HG03442 (cell line): ENCODE measurements at regions not wholly inside any gene's neighbourhood (a gene's known extent, or its start where the extent isn't known, plus 50 kb on each side); places are given as distances from the start of the nearest gene placed in this dataset.
A peak's percentile ranks its signal among the peaks of the same experiment; 100 is the strongest.
"Not testable (repeated sequence)": the region's sequence is repeated elsewhere in the genome, so short reads cannot be mapped to it uniquely, and the experiment has no call there.

ENCODE experiments used
- ATAC-seq: cut with Tn5 transposase; IDR thresholded peaks from one replicate; pipeline ENCODE4 v1.9.1; 2021; ENCODE audit warnings: mild to moderate bottlenecking, moderate library complexity; ENCODE audit not compliant: unreplicated experiment

DNA sequence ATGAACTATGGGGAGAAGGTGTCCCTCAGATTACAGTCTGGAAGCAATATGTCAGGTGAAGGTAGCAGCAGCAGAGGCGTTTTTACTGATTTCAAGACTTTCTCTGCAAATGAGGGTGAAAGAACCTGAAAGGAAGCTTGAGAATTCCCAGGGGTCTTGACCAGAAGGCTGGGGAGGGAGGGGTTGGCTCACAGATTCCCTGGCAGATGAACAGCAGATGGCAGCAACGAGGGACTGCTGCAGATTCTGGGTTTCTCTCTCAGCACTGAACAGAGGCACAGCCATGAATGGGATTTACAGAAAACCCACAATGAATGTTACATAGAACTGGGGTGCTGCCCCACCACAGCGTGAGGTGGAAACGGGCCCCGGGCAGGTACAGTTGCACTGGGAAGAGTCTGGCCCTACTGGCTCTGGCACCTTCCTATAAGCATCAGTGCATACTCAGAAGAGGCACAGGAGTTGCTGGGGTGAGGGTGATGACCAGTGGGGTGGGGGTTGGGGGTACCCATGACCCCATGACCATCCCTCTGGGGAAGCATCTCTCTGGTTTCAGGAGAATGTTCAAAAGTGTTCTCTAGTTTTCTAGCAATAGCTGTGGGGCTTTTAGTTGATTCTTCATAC is 317.8 kb downstream of the SH2D4B start:
- peak; percentile 58 for ATAC-seq

DNA sequence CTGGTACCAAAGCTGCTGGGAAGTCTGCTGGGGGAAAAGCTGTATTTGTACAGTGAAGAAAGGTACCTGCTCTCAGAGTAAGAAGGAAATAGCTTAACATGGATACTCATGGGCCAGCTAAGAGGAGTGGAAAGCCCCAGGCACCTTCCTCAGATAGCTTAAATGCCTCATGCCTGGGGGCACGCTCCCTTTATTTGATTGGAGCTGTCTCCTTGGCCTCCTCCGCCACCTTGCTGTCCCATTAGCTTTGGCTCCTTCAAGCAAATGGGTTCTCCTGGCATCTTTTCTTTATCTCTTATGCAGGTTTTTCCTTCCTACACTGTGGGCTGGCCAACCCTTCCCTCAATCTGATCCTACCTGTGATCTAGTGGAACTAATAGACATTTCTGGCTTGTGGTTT is 318.5 kb downstream of the SH2D4B start:
- ATAC-seq = no peak

DNA sequence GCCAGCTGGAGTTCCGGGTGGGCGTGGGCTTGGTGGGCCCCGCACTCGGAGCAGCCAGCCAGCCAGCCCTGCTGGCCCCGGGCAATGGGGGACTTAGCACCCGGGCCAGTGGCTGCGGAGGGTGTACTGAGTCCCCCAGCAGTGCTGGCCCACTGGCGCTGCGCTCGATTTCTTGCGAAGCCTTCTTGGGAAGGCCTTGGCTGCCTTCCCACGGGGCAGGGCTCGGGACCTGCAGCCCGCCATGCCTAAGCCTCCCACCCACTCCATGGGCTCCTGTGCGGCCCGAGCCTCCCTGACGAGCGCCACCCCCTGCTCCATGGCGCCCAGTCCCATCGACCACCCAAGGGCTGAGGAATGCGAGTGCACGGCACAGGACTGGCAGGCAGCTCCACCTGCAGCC is 321.6 kb downstream of the SH2D4B start:
- ATAC-seq = not testable (repeated sequence)

DNA sequence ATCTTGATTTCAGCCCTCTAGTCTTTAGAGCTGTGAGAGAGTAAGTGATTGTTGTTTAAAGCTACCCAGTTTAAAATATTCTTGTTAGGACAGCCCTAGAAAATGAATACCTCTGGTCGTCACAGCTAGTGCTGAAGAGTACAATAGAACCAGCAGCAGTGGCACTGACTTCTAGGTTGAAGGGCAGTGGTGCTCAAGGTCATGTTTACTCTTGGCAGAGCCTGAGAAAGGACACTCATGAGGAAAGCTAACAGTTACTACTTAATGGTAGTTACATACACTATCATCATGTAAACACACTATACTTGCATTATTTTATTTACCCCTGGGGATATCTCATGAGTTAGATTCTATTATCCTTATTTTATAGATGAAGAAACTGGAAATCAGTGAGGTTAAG is 323.0 kb downstream of the SH2D4B start:
- ATAC-seq = no peak

DNA sequence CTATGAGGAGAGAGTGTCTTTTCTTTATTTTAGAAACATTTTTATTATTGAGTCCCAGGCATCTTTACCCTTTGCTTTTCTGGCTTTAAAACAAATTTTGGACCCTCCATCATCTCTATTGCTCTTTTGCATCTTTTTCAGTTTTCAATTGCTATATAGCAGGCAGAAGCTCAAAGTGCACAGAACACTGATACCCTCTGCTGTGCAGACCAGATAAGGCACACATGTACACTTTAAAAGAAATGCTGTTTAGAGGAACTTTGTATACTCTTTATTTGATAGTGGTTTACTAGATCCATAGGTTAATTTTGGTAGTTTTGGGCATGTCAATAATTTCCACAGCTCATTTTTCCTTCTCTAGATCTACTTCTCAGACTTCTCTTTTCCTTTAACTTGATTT is 324.2 kb downstream of the SH2D4B start:
- ATAC-seq = no peak

DNA sequence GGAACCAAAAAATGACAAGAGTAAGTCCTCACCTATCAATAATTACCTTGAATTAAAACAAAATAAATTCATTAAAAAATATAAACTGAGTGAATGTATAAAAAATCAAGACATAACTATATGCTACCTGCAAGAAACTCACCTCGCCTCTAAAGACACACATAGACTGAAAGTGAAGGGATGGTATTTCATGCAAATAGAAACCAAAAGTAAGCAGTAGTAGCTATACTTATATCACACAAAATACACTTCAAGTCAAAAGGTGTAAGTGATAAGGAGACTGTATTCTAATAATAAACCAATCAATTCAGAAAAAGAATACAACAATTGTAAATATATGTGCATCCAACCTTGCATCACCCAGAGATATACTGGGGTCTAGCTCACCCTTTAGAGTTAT is 332.6 kb downstream of the SH2D4B start:
- peak; percentile 95 for ATAC-seq

DNA sequence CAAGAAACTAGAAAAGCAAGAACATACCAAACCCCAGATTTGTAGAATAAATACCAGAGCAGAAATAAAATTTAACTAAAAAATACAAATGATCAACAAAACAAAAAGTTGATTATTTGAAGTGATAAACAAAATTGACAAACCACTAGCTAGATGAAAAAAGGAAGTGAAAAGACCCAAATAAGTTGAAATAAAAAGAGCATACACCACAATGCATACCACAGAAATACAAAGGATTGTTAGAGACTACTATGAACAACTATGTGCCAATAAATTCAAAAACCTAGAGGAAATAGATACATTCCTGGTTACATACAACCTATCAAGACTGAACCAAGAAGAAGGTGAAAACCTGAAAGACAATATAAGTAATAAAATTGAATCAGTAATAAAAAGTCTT is 333.4 kb downstream of the SH2D4B start:
- ATAC-seq = peak; percentile 64

DNA sequence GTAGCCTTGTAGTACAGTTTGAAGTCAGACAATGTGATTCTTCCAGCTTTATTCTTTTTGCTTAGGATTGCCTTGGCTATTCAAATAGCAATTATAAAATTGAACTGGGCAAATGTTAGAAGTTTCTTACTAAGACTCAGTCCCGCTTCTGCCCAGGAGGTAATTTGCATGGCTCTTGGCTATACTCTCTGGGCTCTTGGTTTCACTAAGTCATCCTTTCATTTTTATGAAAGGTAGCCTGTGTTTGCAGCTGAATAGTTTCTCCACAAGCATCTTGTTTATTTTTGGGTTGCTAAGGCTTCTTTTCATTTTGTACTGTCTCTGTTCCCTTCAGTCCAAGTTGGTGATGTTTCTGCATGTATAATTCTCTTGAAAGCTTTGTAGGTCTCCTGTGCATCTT is 340.6 kb downstream of the SH2D4B start:
- ATAC-seq = no peak

DNA sequence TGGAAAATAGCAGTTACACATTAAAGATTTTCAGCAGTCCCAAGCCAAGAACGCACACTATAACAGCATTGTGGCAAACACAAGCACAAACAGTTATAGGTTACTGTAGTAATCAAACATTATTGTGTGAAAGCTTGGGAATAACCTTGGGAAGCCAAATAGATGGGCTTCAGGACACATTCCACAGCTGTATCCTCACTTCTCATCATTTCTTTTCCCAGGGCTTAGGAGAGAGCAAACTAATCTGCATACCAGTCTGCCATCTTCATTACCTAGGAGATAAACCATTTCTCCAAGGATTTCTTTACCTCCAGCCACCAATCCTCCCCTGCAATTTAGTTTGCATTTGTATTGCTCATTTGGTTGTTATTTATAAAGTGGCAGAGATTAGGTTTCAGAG is 352.4 kb downstream of the SH2D4B start:
- no peak for ATAC-seq

DNA sequence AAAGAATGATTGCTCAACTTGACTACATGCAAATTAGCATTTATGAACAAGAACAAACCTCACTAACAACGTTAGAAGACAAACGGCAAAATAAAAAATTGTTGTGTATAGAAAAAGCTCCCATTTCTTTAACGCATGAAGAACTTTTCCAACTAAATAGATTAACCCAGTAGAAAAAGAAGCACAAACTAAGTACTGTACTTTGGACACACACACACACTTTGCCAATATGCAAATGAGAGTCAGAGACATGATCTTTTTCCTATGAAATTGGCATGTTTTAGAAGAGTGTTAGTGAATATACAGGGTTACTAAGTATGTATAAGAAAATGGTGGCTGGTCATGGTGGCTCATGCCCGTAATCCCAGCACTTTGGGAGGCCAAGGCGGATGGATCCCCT is 355.6 kb downstream of the SH2D4B start:
- no peak for ATAC-seq

DNA sequence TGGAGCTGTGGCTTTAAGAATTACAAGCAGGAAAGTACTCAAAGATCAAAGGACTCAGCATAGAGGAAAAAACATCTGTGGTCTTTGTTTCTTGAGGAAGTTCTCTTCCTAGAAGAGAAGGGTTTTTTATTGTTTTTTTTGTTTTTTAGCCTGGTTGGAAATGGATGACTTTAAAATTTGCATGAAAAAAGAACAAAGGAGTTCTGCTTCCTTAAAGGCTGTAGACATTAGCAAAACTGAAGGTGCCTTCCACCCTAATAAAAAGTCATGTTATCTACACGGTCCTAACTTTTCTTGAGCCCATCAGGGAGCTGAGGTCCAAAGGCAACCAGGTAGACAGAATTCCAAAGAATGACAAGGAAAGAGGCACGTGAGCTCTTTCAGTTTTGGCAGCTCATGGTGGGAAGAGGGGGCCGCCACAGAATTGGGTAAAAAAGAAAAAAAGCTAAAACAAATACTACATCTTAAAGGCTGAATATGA is 356.6 kb downstream of the SH2D4B start:
- no peak for ATAC-seq

DNA sequence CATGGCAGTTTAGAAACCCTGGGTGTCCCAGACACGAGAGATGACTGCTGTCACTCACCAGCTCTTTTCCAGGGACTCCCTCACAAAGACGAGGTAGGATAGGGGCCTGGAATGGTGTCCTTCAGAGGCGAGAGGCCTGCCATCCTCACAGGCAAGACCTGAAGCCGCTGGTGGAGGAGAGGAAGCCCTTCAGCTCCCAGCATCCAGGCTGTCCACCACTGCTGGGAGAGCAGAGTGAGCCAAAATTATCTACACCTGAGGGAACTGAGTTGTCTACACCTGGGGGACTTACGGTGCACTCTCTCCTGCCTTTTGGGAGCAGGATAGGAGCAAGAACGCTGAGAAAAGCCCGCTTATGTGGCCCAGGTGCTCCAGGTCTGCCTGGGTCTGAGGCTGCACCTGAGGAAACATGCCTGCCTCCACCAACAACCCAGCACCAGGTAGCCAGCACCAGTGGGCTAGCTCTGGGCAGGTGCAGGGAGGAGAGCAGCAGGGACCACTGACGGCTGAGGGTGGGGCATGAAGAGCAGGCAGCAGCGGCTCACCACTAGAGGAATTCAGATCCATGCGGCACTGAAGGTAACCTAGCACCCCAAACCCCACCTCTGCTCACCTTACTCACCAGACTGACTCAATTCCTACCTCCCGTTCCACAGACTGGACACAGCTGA is 357.2 kb downstream of the SH2D4B start:
- no peak for ATAC-seq

DNA sequence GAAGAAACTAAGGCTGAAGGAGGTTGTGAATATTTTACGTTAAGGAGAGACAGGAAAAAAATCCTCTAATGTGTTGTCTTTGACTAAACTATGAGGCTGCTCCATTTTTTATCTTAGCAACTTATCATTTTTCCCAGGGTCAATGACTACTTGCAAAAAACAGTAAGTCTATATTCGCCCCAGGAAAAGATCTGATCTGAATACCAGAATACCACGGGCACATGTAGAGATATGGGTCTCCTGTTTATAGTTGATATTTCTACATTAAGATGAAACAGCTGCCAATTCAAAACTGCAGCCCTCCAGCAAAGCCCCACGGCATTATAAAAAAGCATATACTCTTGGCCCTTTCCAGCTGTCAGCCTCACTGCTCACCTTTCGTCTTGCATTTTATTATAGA is 358.4 kb downstream of the SH2D4B start:
- ATAC-seq = no peak

DNA sequence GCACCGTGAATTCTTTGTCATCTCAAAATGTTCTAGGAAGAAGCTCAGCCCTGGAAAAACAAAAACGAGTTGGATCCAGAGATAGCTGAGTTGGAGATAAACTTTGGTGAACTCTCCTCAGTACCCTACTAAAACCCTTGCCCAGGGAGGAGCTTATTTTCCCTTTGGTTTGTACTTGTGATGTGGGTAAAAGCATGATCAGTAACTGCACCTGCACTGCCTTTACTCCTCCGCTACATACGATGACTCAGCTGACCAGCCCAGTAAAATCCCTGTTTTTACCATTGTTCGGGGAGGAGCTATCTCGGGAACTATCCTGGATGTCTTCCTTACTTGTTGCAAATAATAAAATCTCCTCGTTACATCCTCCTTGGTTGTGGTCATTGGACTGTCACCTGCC is 359.3 kb downstream of the SH2D4B start:
- ATAC-seq = no peak

DNA sequence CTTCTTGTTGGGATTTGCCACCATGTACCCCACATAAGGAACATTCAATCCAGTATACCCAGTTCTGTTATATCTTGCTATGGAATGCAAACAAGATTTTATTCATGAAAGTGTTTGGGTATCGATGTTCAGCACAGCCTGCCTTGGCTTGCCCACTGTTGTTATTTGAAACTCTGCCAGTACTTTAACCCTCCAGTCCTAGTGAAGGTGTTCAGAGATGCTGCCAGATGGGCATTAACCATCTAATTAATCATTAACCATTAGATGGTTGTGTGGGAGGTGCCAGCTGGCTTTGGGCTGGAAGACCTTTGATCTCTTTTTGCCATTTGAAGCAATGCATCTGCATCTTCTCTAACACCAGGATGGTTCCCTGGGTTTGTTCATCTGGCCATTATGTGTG is 363.0 kb downstream of the SH2D4B start:
- no peak for ATAC-seq

DNA sequence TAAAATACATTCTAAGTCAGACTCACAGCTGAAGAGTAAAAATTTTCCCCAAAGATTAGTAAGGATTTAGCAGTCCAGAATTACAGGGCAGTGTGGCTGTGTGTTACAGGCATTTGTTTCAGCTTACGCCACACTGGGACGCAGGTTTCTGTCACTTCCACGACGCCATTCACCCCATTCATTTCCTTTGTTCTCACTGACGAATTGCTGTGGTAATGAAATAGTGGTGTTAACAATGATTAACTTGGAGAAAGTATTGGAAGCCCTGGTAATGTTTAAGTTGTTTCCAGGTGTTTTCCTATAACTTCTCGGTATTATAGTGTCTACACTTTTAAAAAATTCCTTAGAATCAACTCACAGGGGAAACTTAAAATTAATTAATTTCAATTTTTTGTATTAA is 370.9 kb downstream of the SH2D4B start:
- no peak for ATAC-seq

DNA sequence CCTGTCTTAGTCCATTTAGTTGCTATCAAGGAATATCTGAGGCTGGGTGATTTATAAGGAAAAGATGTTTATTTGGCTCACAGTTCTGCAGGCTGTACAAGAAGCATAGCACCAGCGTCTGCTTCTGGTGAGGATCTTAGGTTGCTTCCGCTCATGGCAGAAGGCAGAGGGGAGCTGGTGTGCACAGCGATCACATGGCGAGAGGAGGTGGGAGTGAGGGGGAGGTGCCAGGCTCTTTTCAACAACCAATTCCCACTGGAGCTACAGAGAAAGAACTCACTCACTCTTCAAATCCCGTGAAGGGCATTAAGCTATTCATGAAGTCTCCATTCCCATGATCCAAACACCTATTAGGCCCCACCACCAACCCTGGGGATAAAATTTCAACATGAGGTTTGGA is 371.6 kb downstream of the SH2D4B start:
- no peak for ATAC-seq

DNA sequence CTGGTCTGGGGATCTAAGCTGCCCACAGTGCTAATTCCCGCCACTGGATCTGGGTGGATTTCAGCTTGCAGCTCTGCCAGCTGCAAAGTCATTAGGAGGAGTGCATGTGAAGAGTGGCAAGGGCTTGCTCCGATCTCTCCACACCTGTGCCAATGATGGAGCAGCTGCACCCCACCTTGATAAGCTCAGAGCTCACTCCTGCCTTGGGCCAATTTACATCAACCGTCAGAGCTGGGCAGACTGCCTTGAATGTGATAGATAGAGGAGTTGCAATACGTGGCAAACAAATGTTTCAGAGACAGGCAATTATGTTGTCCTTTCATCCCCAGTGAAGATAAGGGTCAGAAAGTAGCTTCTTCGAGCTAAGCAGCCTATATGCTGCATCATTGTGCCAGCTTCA is 379.9 kb downstream of the SH2D4B start:
- no peak for ATAC-seq

DNA sequence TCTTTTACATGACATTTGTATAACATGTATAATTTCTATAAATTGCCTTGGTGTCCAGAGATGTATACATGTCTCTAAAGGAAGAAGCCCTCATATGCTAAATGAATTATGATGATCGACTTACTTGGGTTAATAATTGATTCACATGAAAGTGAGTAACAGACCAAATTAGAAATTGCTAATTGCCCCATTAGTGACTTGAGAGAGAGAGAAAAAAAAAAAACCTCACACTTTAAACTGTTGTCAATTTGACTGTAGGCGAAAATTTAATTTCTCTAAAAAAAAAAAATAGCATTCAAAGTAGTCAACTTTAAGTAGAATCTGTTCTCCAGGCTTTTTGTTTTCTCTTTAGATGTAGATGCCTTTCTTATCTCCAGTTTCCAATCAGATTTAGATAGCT is 383.3 kb downstream of the SH2D4B start:
- no peak for ATAC-seq

DNA sequence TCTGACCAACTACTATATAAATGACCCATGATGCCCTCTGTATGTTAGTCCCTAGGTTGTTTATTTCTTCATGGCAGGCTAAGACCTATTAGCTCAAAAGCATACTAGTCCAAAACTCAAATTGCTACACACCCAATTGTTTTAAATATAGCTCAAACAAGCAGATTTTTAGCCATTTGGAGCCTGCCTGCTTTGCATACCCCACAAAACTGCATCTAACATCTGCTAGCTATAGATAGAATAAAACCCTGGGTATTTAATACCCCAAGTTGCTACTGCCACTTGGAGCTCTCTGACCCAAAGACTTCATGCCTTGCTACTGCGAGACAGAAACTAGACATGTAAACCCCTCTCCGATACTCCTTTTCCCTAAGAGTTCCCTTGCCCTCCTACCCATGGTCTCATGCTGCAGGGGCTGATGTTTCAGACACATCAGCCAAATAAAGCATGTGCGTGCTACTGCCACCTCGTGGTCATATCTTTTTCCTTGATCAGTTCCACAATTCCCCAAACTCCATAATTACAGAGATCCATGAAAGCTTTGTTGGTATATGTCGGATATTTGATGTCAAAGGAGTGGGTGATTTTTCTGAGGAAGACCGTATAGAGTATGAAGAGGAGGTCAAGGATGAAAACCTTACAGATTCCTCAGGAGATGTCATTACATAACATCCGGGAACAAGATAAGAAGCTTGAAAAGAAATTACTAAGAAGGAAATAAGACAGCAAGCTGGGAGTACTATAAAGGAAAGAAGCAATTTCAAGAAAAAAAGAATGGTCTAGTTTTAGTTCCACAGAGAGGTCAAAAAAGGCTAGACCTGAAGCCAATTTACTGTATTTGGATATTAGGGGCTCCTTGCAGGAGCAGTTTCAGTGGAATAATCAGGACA is 386.6 kb downstream of the SH2D4B start:
- ATAC-seq = no peak

DNA sequence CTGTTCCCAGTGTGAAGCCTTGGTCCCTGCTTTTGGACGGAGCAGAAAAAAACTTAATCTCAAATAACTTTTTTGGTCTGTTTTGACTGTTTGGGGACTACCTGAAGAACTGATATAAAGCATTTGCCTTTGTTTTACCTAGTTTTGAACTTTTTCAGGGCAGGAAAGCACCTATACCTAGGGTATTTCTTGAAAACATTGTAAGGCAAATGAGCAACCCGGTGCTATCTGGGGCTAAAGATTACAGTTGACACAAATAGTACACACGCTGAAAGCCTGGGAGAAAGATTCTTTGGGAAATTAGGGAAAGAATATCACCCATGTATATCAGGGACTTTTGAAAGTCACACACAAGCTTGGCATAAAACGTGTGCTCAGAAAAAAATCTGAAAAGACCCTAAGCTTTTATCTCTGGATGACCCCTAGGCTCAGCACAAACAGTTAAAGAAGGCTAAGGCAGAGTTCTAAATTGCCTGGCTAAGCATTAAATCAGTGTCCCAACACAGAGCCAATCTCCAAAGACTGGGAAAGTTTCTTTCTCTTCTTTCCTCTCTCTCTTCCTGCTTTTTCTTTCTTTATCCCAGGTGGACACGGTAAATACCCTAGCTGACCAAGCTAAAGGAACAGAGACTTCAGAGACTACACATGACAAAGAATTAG is 389.8 kb downstream of the SH2D4B start:
- ATAC-seq = no peak
